ENCODE measurements at regions not wholly inside any gene's neighbourhood (a gene's known extent, or its start where the extent isn't known, plus 50 kb on each side); places are given as distances from the start of the nearest gene placed in this dataset.

GRCh38 chr9:108709997-108710396, 145.8 kb downstream of the ACTL7B start:
- no peak for DNase-seq

- DNase-seq, result no peak
Measured at GRCh38 chr9:108709126-108709525, 146.7 kb downstream of the ACTL7B start.

GRCh38 chr9:108708448-108708847, 147.3 kb downstream of the ACTL7B start:
- DNase-seq, result no peak

GRCh38 chr9:108707120-108707519, 148.7 kb downstream of the ACTL7B start:
- DNase-seq, result no peak

GRCh38 chr9:108704156-108704852, 151.5 kb downstream of the ACTL7B start:
- DNase-seq, result no peak

- DNase-seq, result no peak
Measured at GRCh38 chr9:108703429-108703828, 152.4 kb downstream of the ACTL7B start.

- DNase-seq, result no peak
Measured at GRCh38 chr9:108702681-108703080, 153.1 kb downstream of the ACTL7B start.

- no peak for DNase-seq
Measured at GRCh38 chr9:108698801-108699200, 157.0 kb downstream of the ACTL7B start.

GRCh38 chr9:108698231-108698630, 157.6 kb downstream of the ACTL7B start:
- no peak for DNase-seq

- no peak for DNase-seq
Measured at GRCh38 chr9:108696156-108696555, 159.6 kb downstream of the ACTL7B start.

- no peak for DNase-seq
Measured at GRCh38 chr9:108694170-108694569, 161.6 kb downstream of the ACTL7B start.

GRCh38 chr9:108691614-108692013, 164.2 kb downstream of the ACTL7B start:
- no peak for DNase-seq

GRCh38 chr9:108688676-108689075, 167.1 kb downstream of the ACTL7B start:
- no peak for DNase-seq

GRCh38 chr9:108688051-108688450, 167.7 kb downstream of the ACTL7B start:
- no peak for DNase-seq

GRCh38 chr9:108687006-108687987, 168.5 kb downstream of the ACTL7B start:
- no peak for DNase-seq

- DNase-seq, result no peak
Measured at GRCh38 chr9:108684288-108685025, 171.3 kb downstream of the ACTL7B start.

- no peak for DNase-seq
Measured at GRCh38 chr9:108683245-108683644, 172.5 kb downstream of the ACTL7B start.

- no peak for DNase-seq
Measured at GRCh38 chr9:108681851-108682590, 173.8 kb downstream of the ACTL7B start.

- DNase-seq, result no peak
Measured at GRCh38 chr9:108680946-108681345, 174.8 kb downstream of the ACTL7B start.

- DNase-seq, result no peak
Measured at GRCh38 chr9:108677776-108678175, 178.0 kb downstream of the ACTL7B start.

GRCh38 chr9:108676355-108676754, 179.4 kb downstream of the ACTL7B start:
- no peak for DNase-seq

- DNase-seq, result no peak
Measured at GRCh38 chr9:108675708-108676107, 180.1 kb downstream of the ACTL7B start.
